ENCODE measurements at regions not wholly inside any gene's neighbourhood (a gene's known extent, or its start where the extent isn't known, plus 50 kb on each side); places are given as distances from the start of the nearest gene placed in this dataset.

GRCh38 chr2:238509151-238509835 is 82.6 kb downstream of the ASB1 start:
- Histone ChIP-seq H3K4me1 (ENCODE audit: control insufficient read depth, insufficient read depth, low read length) (no peaks in the 10 kb centered on the region; the same call in 1 of the 2 replicates), H3K27me3 (ENCODE audit: control insufficient read depth, insufficient read depth, low read length) (no peaks in the 10 kb centered on the region), H3K36me3 (ENCODE audit: control insufficient read depth, insufficient read depth, low read length) (no peaks in the 10 kb centered on the region), H3K9me3 (ENCODE audit: control insufficient read depth, insufficient read depth, low read depth, low read length) (no peaks in the 10 kb centered on the region), H3K27ac (ENCODE audit: low read length) (no peak overlapping the region), H3K4me3 (ENCODE audit: low read depth in 2 of 2, low read length in 2 of 2) (no peak overlapping the region)
- TF ChIP-seq POLR2AphosphoS5 (IDR thresholded peaks at IDR 0.05; ENCODE audit: low read depth, low read length), result no peak
- no peak for TF ChIP-seq TCF7L2 (IDR thresholded peaks at IDR 0.05; ENCODE audit: low read depth, low read length)
- TF ChIP-seq CTCF (IDR thresholded peaks at IDR 0.05), result no peak
- TF ChIP-seq REST (IDR thresholded peaks at IDR 0.05; ENCODE audit: insufficient read depth in 1 of 2, low read depth in 2 of 2, low read length in 1 of 2), result no peak
- TF ChIP-seq SIN3A (IDR thresholded peaks at IDR 0.05; ENCODE audit: borderline replicate concordance, insufficient read depth, low read depth, low read length), result no peak
- no peak for DNase-seq (ENCODE audit: low read depth, low spot score)
- ChIA-PET POLR2A (interaction anchor here (0.5 kb wide), 1 partner anchor 145 kb away, joined by 3 read pairs; no protein-coding TSS in a partner anchor), CTCF (no interaction called here)
- in situ Hi-C loops (cut with HindIII; ENCODE audit: low pct_unique_long_range_greater_than_20kb, low sequenced_read_pairs), result no loop called here
- intact Hi-C loops (cut with micrococcal nuclease; ENCODE audit: unreplicated experiment), result no loop called here
- BruUV-seq (replicated peaks), result no TSS peak
- peak; percentile 59; the same call in 1 of the 2 replicates for ATAC-seq

GRCh38 chr2:238509903-238510302 is 83.2 kb downstream of the ASB1 start:
- ChIA-PET POLR2A (no interaction called here), CTCF (no interaction called here)
- TF ChIP-seq POLR2AphosphoS5 (IDR thresholded peaks at IDR 0.05; ENCODE audit: low read depth, low read length) (no peak), TCF7L2 (IDR thresholded peaks at IDR 0.05; ENCODE audit: low read depth, low read length) (no peak), REST (IDR thresholded peaks at IDR 0.05; ENCODE audit: insufficient read depth in 1 of 2, low read depth in 2 of 2, low read length in 1 of 2) (no peak), CTCF (IDR thresholded peaks at IDR 0.05) (no peak), SIN3A (IDR thresholded peaks at IDR 0.05; ENCODE audit: borderline replicate concordance, insufficient read depth, low read depth, low read length) (no peak)
- no peak overlapping the region for H3K27ac ChIP-seq (ENCODE audit: low read length)
- ATAC-seq (no peak), DNase-seq (ENCODE audit: low read depth, low spot score) (no peak)
- intact Hi-C loops (cut with micrococcal nuclease; ENCODE audit: unreplicated experiment), result no loop called here
- H3K36me3 ChIP-seq (ENCODE audit: control insufficient read depth, insufficient read depth, low read length), result no peaks in the 10 kb centered on the region
- no peaks in the 10 kb centered on the region for H3K9me3 ChIP-seq (ENCODE audit: control insufficient read depth, insufficient read depth, low read depth, low read length)
- no peaks in the 10 kb centered on the region; the same call in 1 of the 2 replicates for H3K4me1 ChIP-seq (ENCODE audit: control insufficient read depth, insufficient read depth, low read length)
- no peak overlapping the region for H3K4me3 ChIP-seq (ENCODE audit: low read depth in 2 of 2, low read length in 2 of 2)
- no TSS peak for BruUV-seq (replicated peaks)
- in situ Hi-C loops (cut with HindIII; ENCODE audit: low pct_unique_long_range_greater_than_20kb, low sequenced_read_pairs), result no loop called here
- no peaks in the 10 kb centered on the region for H3K27me3 ChIP-seq (ENCODE audit: control insufficient read depth, insufficient read depth, low read length)
